ENCODE measurements at regions not wholly inside any gene's neighbourhood (a gene's known extent, or its start where the extent isn't known, plus 50 kb on each side); places are given as distances from the start of the nearest gene placed in this dataset.

GRCh38 chr2:67216103-67216502 lies 181.0 kb upstream of the ETAA1 start:
- no peak for ATAC-seq
- in situ Hi-C loops (cut with HindIII; ENCODE audit: low pct_unique_long_range_greater_than_20kb, low sequenced_read_pairs) (no loop called here), intact Hi-C loops (cut with micrococcal nuclease; ENCODE audit: unreplicated experiment) (no loop called here)

GRCh38 chr2:67216881-67217280 lies 180.3 kb upstream of the ETAA1 start:
- no peak overlapping the region for H3K4me3 ChIP-seq (ENCODE audit: low read depth in 2 of 2, low read length in 2 of 2)
- ATAC-seq (no peak), DNase-seq (ENCODE audit: low read depth, low spot score) (no peak)
- H3K9me3 ChIP-seq (ENCODE audit: control insufficient read depth, insufficient read depth, low read depth, low read length), result no peaks in the 10 kb centered on the region
- no peaks in the 10 kb centered on the region for H3K27me3 ChIP-seq (ENCODE audit: control insufficient read depth, insufficient read depth, low read length)
- no peak for TF ChIP-seq REST (IDR thresholded peaks at IDR 0.05; ENCODE audit: insufficient read depth in 1 of 2, low read depth in 2 of 2, low read length in 1 of 2)
- no peak for TF ChIP-seq CTCF (IDR thresholded peaks at IDR 0.05)
- TF ChIP-seq POLR2AphosphoS5 (IDR thresholded peaks at IDR 0.05; ENCODE audit: low read depth, low read length), result no peak
- TF ChIP-seq SIN3A (IDR thresholded peaks at IDR 0.05; ENCODE audit: borderline replicate concordance, insufficient read depth, low read depth, low read length), result no peak
- TF ChIP-seq TCF7L2 (IDR thresholded peaks at IDR 0.05; ENCODE audit: low read depth, low read length), result no peak
- ChIA-PET POLR2A (no interaction called here), CTCF (no interaction called here)
- intact Hi-C loops (cut with micrococcal nuclease; ENCODE audit: unreplicated experiment) (no loop called here), in situ Hi-C loops (cut with HindIII; ENCODE audit: low pct_unique_long_range_greater_than_20kb, low sequenced_read_pairs) (no loop called here)
- H3K4me1 ChIP-seq (ENCODE audit: control insufficient read depth, insufficient read depth, low read length), result no peaks in the 10 kb centered on the region
- H3K27ac ChIP-seq (ENCODE audit: low read length), result no peak overlapping the region
- BruUV-seq (replicated peaks), result no TSS peak
- H3K36me3 ChIP-seq (ENCODE audit: control insufficient read depth, insufficient read depth, low read length), result no peaks in the 10 kb centered on the region

More at GRCh38 chr2:67216103-67216502, 181.0 kb upstream of the ETAA1 start:
- TF ChIP-seq TCF7L2 (IDR thresholded peaks at IDR 0.05; ENCODE audit: low read depth, low read length) (no peak), REST (IDR thresholded peaks at IDR 0.05; ENCODE audit: insufficient read depth in 1 of 2, low read depth in 2 of 2, low read length in 1 of 2) (no peak), SIN3A (IDR thresholded peaks at IDR 0.05; ENCODE audit: borderline replicate concordance, insufficient read depth, low read depth, low read length) (no peak), POLR2AphosphoS5 (IDR thresholded peaks at IDR 0.05; ENCODE audit: low read depth, low read length) (no peak), CTCF (IDR thresholded peaks at IDR 0.05) (no peak)
- ChIA-PET POLR2A (no interaction called here), CTCF (no interaction called here)
- Histone ChIP-seq H3K4me3 (ENCODE audit: low read depth in 2 of 2, low read length in 2 of 2) (no peak overlapping the region), H3K4me1 (ENCODE audit: control insufficient read depth, insufficient read depth, low read length) (no peaks in the 10 kb centered on the region), H3K36me3 (ENCODE audit: control insufficient read depth, insufficient read depth, low read length) (no peaks in the 10 kb centered on the region), H3K27ac (ENCODE audit: low read length) (no peak overlapping the region), H3K27me3 (ENCODE audit: control insufficient read depth, insufficient read depth, low read length) (no peaks in the 10 kb centered on the region), H3K9me3 (ENCODE audit: control insufficient read depth, insufficient read depth, low read depth, low read length) (no peaks in the 10 kb centered on the region)
- BruUV-seq (replicated peaks), result no TSS peak
- DNase-seq (ENCODE audit: low read depth, low spot score), result no peak
